Testis (tissue), 2 donors: ENCODE measurements at regions not wholly inside any gene's neighbourhood (a gene's known extent, or its start where the extent isn't known, plus 50 kb on each side); places are given as distances from the start of the nearest gene placed in this dataset.

Experiments used
- CTCF ChIP-seq, 3 experiments: fragments of 450-650 bp in 2 of 3; fragments of 200-600 bp in 1 of 3; sonication (generic) in 1 of 3; IDR thresholded peaks; one replicate each; pipeline ENCODE4 v1.5.1; 2016 to 2019; ENCODE audit warnings: antibody characterized with exemption in 3 of 3, mild to moderate bottlenecking in 2 of 3, moderate library complexity in 1 of 3
- POLR2A ChIP-seq: fragments of 450-650 bp; IDR thresholded peaks from one replicate; pipeline ENCODE4 v1.6.1; 2017; ENCODE audit warnings: antibody characterized with exemption, mild to moderate bottlenecking, moderate library complexity

DNA sequence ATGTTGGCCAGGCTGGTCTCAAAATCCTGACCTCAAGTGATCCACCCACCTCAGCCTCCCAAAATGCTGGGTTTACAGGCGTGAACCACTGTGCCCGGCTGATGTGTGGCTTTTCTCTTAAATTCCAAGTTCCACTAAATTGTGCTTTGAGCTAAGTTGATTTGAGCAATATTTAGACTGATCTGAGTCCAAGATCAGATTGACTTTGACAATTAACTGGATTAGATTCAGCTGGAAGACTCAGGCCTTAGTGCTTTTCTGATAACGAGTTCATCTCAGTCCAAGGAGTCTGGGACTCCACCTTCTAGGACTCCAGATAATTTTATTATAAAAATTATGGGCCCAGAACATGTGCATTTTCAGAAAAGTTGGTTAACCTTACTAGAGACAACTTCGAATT, 94.4 kb upstream of the FAM174B start:
- TF ChIP-seq CTCF (IDR thresholded peaks at IDR 0.05): no peak
- no peak for TF ChIP-seq POLR2A
